ENCODE measurements at regions not wholly inside any gene's neighbourhood (a gene's known extent, or its start where the extent isn't known, plus 50 kb on each side); places are given as distances from the start of the nearest gene placed in this dataset.

DNA sequence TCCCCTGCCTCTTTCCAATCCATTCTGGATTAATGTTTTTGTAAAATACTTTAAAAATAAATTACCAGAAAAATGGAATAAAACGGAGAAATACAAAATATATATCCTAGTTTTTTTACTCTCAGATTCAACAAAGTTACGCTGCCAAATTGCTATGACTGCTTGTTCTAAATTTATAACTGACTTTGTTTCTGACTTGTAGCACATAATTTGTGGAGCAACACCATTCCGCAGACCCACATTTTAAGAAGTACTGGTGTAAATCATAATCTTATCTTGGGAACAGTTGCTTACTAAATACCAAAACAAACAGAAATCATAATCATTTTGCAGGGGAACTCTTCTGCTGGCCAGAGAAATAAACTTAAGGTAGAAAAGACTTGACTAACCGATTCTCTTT lies 339.4 kb upstream of the CBLB start:
- no peak for TF ChIP-seq RARB (CRISPR knock-in tag; IDR thresholded peaks at IDR 0.05)
- no peak for TF ChIP-seq PPARA (CRISPR knock-in tag; IDR thresholded peaks at IDR 0.05; ENCODE audit: borderline replicate concordance)
- TF ChIP-seq, protein P1, sequence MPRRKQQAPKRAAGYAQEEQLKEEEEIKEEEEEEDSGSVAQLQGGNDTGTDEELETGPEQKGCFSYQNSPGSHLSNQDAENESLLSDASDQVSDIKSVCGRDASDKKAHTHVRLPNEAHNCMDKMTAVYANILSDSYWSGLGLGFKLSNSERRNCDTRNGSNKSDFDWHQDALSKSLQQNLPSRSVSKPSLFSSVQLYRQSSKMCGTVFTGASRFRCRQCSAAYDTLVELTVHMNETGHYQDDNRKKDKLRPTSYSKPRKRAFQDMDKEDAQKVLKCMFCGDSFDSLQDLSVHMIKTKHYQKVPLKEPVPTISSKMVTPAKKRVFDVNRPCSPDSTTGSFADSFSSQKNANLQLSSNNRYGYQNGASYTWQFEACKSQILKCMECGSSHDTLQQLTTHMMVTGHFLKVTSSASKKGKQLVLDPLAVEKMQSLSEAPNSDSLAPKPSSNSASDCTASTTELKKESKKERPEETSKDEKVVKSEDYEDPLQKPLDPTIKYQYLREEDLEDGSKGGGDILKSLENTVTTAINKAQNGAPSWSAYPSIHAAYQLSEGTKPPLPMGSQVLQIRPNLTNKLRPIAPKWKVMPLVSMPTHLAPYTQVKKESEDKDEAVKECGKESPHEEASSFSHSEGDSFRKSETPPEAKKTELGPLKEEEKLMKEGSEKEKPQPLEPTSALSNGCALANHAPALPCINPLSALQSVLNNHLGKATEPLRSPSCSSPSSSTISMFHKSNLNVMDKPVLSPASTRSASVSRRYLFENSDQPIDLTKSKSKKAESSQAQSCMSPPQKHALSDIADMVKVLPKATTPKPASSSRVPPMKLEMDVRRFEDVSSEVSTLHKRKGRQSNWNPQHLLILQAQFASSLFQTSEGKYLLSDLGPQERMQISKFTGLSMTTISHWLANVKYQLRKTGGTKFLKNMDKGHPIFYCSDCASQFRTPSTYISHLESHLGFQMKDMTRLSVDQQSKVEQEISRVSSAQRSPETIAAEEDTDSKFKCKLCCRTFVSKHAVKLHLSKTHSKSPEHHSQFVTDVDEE (CRISPR knock-in tag; IDR thresholded peaks at IDR 0.05) = no peak
- TF ChIP-seq ZFP3 (CRISPR knock-in tag; IDR thresholded peaks at IDR 0.05) = no peak
- no peak for TF ChIP-seq ARNTL (CRISPR knock-in tag; IDR thresholded peaks at IDR 0.05; ENCODE audit: borderline replicate concordance, low read depth)

Measured in SK-N-SH treated with all-trans-retinoic acid at 6 μM for 48 hours (cell line).